Activated CD4-positive, alpha-beta T cell treated with anti-CD3 and anti-CD28 coated beads, Interleukin-2, amount 50 U/mL, for 1 hour (primary cell): ENCODE measurements at regions not wholly inside any gene's neighbourhood (a gene's known extent, or its start where the extent isn't known, plus 50 kb on each side); places are given as distances from the start of the nearest gene placed in this dataset.

Experiments used
- DNase-seq: peaks from one replicate; pipeline ENCODE4 v3.0.0-alpha.2; 2020

- DNase-seq: no peak
Measured at GRCh38 chr1:184285401-184286087, 101.3 kb upstream of the C1orf21 start.

GRCh38 chr1:184287001-184287400 lies 99.8 kb upstream of the C1orf21 start:
- DNase-seq: no peak

- DNase-seq: no peak
Measured at GRCh38 chr1:184289825-184290550, 96.8 kb upstream of the C1orf21 start.

- DNase-seq: no peak
Measured at GRCh38 chr1:184291701-184292100, 95.1 kb upstream of the C1orf21 start.

GRCh38 chr1:184292101-184292500 lies 94.7 kb upstream of the C1orf21 start:
- DNase-seq: no peak

- no peak for DNase-seq
Measured at GRCh38 chr1:184294101-184294500, 92.7 kb upstream of the C1orf21 start.

GRCh38 chr1:184296466-184297243 lies 90.2 kb upstream of the C1orf21 start:
- no peak for DNase-seq

GRCh38 chr1:184297244-184297750 lies 89.5 kb upstream of the C1orf21 start:
- DNase-seq: no peak

- no peak for DNase-seq
Measured at GRCh38 chr1:184298440-184299405, 88.1 kb upstream of the C1orf21 start.

GRCh38 chr1:184299406-184299790 lies 87.4 kb upstream of the C1orf21 start:
- no peak for DNase-seq

GRCh38 chr1:184299796-184300195 lies 87.0 kb upstream of the C1orf21 start:
- DNase-seq: no peak

GRCh38 chr1:184300446-184300845 lies 86.4 kb upstream of the C1orf21 start:
- no peak for DNase-seq

GRCh38 chr1:184301227-184301626 lies 85.6 kb upstream of the C1orf21 start:
- no peak for DNase-seq

GRCh38 chr1:184302346-184302745 lies 84.5 kb upstream of the C1orf21 start:
- no peak for DNase-seq

GRCh38 chr1:184310157-184310819 lies 76.5 kb upstream of the C1orf21 start:
- no peak for DNase-seq

GRCh38 chr1:184311580-184311979 lies 75.2 kb upstream of the C1orf21 start:
- DNase-seq: no peak

GRCh38 chr1:184315254-184315653 lies 71.6 kb upstream of the C1orf21 start:
- DNase-seq: no peak

GRCh38 chr1:184319879-184320278 lies 67.0 kb upstream of the C1orf21 start:
- DNase-seq: no peak

- DNase-seq: no peak
Measured at GRCh38 chr1:184322253-184322652, 64.6 kb upstream of the C1orf21 start.

GRCh38 chr1:184324972-184325371 lies 61.9 kb upstream of the C1orf21 start:
- DNase-seq: no peak

GRCh38 chr1:184326278-184326677 lies 60.6 kb upstream of the C1orf21 start:
- no peak for DNase-seq
